Left kidney (tissue), 1 donor: ENCODE measurements at regions not wholly inside any gene's neighbourhood (a gene's known extent, or its start where the extent isn't known, plus 50 kb on each side); places are given as distances from the start of the nearest gene placed in this dataset.
"Not testable (repeated sequence)": the region's sequence is repeated elsewhere in the genome, so short reads cannot be mapped to it uniquely, and the experiment has no call there.

Source experiments
- DNase-seq: peaks from one replicate; pipeline ENCODE4 v3.0.0-alpha.2; 2013

GRCh38 chr6:133756078-133756695 lies 132.7 kb upstream of the TCF21 start:
- DNase-seq: peak; percentile 53

GRCh38 chr6:133757335-133757734 lies 131.6 kb upstream of the TCF21 start:
- DNase-seq: no peak

DNA sequence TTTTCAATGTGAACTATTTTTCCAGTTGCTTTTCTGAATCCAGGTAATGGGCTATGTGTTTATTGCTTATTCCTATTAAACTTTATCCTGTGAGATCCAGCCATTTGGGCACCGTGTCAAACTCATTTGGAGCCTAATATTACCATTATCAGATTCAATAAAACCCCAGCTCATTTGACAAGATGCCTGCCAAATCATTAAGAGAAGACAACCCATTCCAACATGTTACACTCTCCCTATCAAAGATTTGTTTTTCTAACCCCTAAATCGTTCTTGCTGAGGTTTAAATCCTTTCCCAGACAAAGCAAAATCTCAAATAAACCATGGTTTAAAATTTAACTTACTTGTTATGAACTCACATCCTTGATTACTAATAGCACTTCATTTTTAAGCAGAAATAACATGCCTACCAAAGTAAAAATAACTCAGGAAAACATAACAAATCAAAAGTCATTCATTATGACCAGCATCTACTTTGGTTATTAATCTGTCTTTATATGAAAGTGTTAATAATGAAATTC lies 130.0 kb upstream of the TCF21 start:
- no peak for DNase-seq

DNA sequence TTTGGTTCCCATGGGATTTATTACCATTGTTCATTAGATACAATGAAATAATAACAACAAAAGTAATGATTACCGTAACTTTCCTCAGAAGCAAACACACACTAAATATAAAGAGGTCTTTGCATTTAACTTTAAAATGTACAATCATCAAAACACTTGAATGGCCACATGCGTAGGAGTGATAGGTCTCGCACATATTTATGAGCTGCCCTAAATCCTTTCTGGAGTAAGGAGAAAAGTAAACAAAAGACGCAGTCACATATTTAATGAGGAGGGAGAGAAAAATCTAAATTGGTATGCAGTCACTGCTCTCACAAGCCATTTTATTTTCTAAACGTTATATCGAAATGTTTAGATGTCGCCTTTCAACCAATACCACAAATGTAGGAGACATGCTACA lies 129.4 kb upstream of the TCF21 start:
- no peak for DNase-seq

DNA sequence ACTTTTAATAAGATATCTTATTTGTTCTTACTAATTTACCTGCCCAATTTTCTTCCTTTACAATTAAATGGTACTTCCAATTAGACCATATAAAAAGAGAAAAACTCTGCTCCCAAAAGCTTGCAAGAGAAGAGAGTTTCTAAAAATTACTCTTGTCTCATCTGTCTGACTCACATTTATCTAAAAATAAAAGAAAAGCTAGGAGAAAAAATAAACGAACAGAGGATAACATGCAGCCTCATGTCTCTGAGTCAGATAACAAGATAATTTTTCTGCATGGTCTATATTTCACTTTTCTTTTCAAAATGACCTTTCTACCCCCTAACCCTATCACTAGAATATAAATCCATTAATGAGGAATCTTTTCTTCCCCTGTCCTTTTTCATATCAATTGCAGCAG lies 127.2 kb upstream of the TCF21 start:
- DNase-seq: no peak

- no peak for DNase-seq
Measured at GRCh38 chr6:133764008-133764753, 124.7 kb upstream of the TCF21 start.

GRCh38 chr6:133764754-133765208 lies 124.1 kb upstream of the TCF21 start:
- no peak for DNase-seq

GRCh38 chr6:133767357-133767970 lies 121.4 kb upstream of the TCF21 start:
- no peak for DNase-seq

- DNase-seq: no peak
Measured at GRCh38 chr6:133768656-133769295, 120.1 kb upstream of the TCF21 start.

- DNase-seq: no peak
Measured at GRCh38 chr6:133769463-133769862, 119.5 kb upstream of the TCF21 start.

- no peak for DNase-seq
Measured at GRCh38 chr6:133772567-133772966, 116.3 kb upstream of the TCF21 start.

DNA sequence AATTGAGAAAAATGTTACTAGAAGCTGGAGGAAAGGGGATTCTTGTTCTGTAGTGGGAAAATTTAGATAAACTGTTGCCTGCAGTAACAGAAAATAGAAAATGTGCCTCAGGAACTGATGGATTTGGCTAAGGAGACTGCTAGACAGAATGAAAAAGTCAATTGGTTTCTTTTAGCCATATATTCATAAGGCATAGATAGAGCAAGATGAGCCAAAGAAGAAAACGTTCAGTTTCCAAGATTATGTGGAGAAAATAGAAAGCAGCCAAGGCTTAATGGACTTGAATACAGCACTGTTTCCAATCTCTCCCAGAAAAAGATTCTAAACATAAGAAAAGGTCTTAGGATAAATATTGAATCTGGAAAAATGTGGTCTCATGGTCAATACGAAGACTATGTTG lies 115.1 kb upstream of the TCF21 start:
- no peak for DNase-seq

DNA sequence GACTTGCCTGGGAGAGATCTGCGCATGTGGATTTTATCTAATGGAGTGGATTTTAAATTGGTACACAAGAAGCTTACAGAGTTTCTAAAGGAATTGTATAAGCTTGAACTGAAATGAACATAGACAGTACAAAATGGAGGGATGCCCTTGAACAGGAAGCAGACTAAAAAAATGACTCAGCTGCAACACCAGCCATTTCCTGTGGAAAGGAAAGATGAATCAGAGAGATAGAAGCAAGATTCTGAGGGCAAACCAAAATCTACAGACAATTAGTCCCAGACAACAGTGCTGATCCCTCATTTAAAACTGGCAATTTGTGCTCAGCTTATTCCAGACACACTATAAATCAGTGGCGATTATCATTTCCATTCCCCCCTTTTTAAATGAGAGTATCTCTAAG lies 114.6 kb upstream of the TCF21 start:
- DNase-seq: no peak

- no peak for DNase-seq
Measured at GRCh38 chr6:133778414-133779130, 110.3 kb upstream of the TCF21 start.

DNA sequence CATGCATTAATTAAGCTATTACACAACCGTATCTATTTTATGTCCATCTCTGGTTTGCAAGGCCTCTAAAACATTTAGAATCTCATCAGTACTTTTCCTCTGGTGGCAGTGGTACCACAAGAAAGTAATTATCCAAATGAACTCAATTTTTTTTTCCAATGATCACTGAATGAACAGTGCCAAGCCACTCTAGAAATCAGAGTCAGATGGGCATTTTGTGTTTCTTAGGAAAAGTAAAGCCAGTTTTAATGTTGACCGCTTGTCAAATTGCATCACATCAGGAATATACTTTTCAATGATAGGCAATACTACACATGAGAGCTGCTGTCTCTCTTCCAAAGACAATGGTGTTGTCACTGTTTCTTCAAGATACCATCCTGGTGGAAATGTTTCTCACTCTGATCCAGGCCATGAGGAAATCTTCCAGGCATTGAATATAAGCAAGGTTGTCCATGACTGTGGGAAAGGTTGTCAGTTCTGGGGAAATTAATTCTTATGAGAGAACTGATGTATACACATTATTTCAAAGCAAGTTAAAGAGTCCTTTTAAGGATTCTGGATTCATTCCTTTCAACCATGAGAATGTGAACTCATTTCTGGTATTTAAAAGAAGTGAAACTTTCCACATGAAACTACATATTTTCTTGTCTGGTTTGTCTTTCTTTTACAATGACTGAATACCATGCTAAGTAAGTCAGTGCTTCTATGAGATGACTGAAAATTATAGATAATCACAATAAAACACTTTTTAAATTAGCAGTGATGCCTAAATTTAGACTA lies 108.8 kb upstream of the TCF21 start:
- DNase-seq: no peak

DNA sequence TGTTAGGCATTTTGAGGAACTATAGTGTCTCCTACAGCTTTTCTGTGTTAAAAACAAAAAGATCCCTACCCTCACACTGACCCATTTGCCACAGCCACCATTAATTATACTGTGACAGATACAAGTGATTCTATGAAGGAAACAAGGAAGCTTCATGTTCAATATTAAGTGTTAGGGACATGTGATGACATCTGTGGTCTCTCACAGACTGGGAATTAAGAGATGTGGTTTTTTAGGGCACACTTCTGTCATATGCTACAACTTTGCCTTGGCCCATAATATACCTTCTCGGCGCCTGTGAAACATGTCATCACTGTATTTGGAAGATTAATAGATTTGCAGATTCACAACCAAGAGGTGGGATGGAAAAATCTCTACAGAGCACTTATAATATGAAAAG lies 102.9 kb upstream of the TCF21 start:
- no peak for DNase-seq

GRCh38 chr6:133787122-133787521 lies 101.8 kb upstream of the TCF21 start:
- DNase-seq: no peak

- no peak for DNase-seq
Measured at GRCh38 chr6:133787859-133788505, 100.9 kb upstream of the TCF21 start.

DNA sequence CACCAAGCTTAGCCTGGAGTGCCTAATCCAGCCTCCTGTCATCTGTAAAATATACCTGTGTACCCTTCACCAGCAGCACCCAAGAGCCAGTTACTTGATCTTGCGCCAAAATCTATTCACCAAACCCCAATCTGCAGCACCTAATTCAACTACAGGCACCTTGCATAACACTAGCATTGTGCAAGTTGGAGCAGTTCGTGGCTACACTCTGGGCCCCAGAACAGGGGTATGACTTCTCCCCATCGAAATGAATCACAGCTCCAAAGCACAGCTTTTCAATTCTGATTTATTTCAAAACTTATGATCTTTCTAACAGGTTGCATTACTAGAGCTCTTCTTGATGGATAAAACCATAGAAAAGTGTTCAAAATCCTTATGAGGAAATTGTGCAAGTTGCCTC lies 100.4 kb upstream of the TCF21 start:
- DNase-seq: no peak

DNA sequence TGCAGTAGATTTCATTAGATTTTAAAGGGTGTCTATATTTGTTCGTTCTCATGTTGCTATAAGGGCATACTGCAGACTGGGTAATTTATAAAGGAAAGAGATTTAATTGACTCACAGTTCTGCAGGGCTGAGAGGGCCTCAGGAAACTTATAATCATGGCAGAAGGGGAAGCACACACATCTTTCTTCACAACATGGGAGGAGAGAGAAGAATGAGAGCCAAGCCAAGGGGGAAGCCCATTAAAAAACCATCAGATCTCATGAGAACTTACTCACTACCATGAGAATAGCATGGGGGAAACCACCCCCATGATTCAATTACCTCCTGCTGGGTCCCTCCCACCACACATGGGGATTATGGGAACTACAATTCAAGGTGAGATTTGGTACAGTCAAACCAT lies 99.5 kb upstream of the TCF21 start:
- DNase-seq: not testable (repeated sequence)

GRCh38 chr6:133790756-133791155 lies 98.2 kb upstream of the TCF21 start:
- not testable (repeated sequence) for DNase-seq
